DND-41 (cell line): ENCODE measurements at regions not wholly inside any gene's neighbourhood (a gene's known extent, or its start where the extent isn't known, plus 50 kb on each side); places are given as distances from the start of the nearest gene placed in this dataset.

ENCODE experiments used
- EZH2 ChIP-seq: IDR thresholded peaks from 3 replicates; pipeline ENCODE4 v1.6.1; 2012; ENCODE audit warnings: borderline replicate concordance, low read depth, mild to moderate bottlenecking, moderate library complexity, low read length, inconsistent platforms; ENCODE audit not compliant: severe bottlenecking
- TF ChIP-seq, protein P1 (sequence below): IDR thresholded peaks from 2 replicates; pipeline ENCODE4 v1.5.1; 2012; ENCODE audit warnings: borderline replicate concordance, low read length, moderate library complexity, mild to moderate bottlenecking; ENCODE audit not compliant: poor library complexity, severe bottlenecking; ENCODE audit errors: extremely low read depth

DNA sequence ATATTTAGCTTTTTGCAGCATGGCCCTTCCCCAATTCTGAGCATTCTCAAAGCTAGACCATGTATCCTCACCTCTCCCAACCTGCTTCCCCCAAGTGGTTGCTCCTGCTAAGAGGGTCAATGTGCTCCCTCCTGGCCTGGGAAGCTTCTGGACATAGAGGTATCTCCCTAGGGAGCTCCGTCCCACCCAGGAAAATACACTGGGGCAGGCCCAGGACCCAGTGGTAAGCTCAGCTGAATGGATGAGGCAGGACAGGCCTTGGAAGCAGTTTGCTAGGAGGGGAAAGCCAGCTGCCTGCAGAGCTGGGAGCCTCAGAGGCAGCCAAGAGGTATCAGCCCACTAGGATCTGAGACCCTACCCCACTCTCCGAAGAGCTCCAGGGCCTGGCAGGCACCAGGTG, 1721.6 kb downstream of the TP53TG3F start:
- TF ChIP-seq EZH2 = no peak
- TF ChIP-seq, protein P1, sequence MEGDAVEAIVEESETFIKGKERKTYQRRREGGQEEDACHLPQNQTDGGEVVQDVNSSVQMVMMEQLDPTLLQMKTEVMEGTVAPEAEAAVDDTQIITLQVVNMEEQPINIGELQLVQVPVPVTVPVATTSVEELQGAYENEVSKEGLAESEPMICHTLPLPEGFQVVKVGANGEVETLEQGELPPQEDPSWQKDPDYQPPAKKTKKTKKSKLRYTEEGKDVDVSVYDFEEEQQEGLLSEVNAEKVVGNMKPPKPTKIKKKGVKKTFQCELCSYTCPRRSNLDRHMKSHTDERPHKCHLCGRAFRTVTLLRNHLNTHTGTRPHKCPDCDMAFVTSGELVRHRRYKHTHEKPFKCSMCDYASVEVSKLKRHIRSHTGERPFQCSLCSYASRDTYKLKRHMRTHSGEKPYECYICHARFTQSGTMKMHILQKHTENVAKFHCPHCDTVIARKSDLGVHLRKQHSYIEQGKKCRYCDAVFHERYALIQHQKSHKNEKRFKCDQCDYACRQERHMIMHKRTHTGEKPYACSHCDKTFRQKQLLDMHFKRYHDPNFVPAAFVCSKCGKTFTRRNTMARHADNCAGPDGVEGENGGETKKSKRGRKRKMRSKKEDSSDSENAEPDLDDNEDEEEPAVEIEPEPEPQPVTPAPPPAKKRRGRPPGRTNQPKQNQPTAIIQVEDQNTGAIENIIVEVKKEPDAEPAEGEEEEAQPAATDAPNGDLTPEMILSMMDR = no peak
